GM13976 (cell line): ENCODE measurements at regions not wholly inside any gene's neighbourhood (a gene's known extent, or its start where the extent isn't known, plus 50 kb on each side); places are given as distances from the start of the nearest gene placed in this dataset.
"Not testable (repeated sequence)": the region's sequence is repeated elsewhere in the genome, so short reads cannot be mapped to it uniquely, and the experiment has no call there.

Experiments
- DNase-seq: peaks from one replicate; pipeline ENCODE4 v3.0.0; 2012; ENCODE audit warnings: low spot score
- in situ Hi-C: fragments of 300-500 bp; cut with MboI; formaldehyde crosslinking; loops from one replicate; pipeline ENCODE4 v1.12.0; 2022; ENCODE audit warnings: low sequenced_read_pairs, mixed read lengths, inconsistent platforms; ENCODE audit not compliant: unreplicated experiment
- TF ChIP-seq, protein P1 (sequence below): IDR thresholded peaks from 2 replicates; pipeline ENCODE4 v1.5.1; 2012; ENCODE audit warnings: borderline replicate concordance, mild to moderate bottlenecking; ENCODE audit not compliant: insufficient read depth; ENCODE audit errors: extremely low read depth, missing control alignments, control extremely low read depth

GRCh38 chr22:48069256-48069655, 1306.8 kb downstream of the TBC1D22A start:
- TF ChIP-seq, protein P1, sequence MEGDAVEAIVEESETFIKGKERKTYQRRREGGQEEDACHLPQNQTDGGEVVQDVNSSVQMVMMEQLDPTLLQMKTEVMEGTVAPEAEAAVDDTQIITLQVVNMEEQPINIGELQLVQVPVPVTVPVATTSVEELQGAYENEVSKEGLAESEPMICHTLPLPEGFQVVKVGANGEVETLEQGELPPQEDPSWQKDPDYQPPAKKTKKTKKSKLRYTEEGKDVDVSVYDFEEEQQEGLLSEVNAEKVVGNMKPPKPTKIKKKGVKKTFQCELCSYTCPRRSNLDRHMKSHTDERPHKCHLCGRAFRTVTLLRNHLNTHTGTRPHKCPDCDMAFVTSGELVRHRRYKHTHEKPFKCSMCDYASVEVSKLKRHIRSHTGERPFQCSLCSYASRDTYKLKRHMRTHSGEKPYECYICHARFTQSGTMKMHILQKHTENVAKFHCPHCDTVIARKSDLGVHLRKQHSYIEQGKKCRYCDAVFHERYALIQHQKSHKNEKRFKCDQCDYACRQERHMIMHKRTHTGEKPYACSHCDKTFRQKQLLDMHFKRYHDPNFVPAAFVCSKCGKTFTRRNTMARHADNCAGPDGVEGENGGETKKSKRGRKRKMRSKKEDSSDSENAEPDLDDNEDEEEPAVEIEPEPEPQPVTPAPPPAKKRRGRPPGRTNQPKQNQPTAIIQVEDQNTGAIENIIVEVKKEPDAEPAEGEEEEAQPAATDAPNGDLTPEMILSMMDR: no peak
- in situ Hi-C loops: no loop called here
- DNase-seq: no peak

DNA sequence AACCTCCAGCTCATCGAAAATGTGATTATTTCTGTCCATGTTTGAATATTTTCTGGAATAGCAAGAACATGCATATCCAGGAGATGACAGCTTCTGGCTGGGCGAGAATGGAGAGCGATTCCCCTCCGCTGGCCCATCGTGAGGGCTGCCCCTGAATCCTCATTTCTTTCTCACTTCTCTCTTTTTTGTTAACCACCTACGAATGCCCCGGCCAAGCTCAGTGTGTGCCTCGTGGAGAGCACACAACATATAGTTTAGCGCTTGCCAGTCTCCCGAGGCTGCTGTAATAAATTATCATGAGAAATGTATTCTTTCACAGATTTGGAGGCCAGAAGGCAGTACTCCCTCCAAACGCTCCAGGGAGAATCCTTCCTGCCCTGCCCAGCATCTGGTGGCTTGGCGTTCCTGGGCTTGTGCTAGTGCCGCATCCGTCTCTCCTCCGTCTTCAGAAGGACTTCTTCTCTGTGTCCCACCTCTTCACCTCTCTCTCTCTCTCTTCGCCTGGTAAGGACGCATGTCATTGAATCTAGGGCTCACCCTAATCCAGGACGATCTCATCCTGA, 1306.0 kb downstream of the TBC1D22A start:
- TF ChIP-seq, protein P1: no peak
- in situ Hi-C loops: no loop called here
- DNase-seq: no peak

GRCh38 chr22:48065892-48066291, 1303.4 kb downstream of the TBC1D22A start:
- in situ Hi-C loops: no loop called here
- DNase-seq: no peak
- TF ChIP-seq, protein P1: no peak

- TF ChIP-seq, protein P1: no peak
- in situ Hi-C loops: no loop called here
- DNase-seq: no peak
Observed at GRCh38 chr22:48061726-48062125, 1299.3 kb downstream of the TBC1D22A start.

GRCh38 chr22:48060266-48060665, 1297.8 kb downstream of the TBC1D22A start:
- TF ChIP-seq, protein P1: no peak
- in situ Hi-C loops: no loop called here

GRCh38 chr22:48059521-48059920, 1297.1 kb downstream of the TBC1D22A start:
- in situ Hi-C loops, DNase-seq: not testable (repeated sequence)

More at GRCh38 chr22:48060266-48060665, 1297.8 kb downstream of the TBC1D22A start:
- no peak for DNase-seq

DNA sequence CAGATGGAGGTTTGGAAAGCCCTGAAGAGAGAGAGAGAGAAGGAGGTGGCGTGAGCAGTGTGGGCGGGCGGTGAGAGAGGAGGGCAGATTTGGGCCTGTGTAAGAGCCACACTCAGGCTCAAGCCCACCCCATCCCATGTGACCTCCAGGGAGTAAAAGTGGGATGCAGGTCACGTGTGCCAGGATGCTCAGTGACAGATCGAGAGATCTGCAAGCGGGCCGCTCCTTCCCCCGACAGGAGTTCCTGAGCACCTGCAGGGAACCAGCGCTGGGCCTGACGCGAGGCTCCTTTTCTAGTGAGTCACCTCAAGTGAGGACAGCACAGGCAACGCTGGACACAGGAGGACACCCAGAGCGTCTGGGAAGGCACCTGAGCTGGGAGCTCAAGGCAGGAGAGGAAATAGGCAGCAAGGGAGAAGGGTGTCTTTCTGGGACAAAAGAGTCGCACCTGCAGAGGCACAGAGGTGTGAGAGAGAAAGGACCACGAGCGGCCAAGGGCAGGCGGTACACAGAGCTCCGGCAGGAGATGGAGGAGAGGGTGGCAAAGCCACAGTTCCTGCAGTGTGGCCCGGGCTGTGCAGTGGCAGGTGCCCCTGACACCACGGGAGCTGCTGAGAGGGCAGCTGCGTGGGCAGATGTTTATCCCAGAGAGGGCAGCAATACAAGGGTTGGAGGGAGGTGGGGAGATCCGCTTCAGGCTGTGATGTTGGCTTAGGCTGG, 1294.8 kb downstream of the TBC1D22A start:
- TF ChIP-seq, protein P1: no peak
- no peak for DNase-seq

More for the DNA sequence above, 1294.8 kb downstream of the TBC1D22A start:
- in situ Hi-C loops: no loop called here
